ENCODE measurements at regions not wholly inside any gene's neighbourhood (a gene's known extent, or its start where the extent isn't known, plus 50 kb on each side); places are given as distances from the start of the nearest gene placed in this dataset.

DNA sequence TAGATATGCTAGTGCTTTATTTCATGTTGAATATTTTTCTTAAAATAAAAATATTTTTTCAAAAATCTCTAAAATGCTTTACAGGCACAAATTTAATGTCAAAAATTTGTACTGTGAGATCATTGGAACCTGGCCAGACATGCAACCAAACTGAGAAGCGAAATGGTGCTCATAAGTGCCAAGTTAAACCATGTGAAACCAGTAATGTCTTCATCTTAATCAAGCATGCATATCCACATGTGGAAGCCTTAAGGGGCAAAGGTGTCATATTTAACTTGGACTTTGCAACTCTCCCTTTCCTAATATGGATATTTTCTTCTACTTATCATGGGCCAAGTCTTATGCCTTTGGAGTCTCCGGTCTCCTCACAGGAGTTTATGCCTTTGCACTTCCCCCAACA lies 208.9 kb upstream of the COL8A1 start:
- H3K4me3 ChIP-seq: no peak overlapping the region
- TF ChIP-seq, protein P1, sequence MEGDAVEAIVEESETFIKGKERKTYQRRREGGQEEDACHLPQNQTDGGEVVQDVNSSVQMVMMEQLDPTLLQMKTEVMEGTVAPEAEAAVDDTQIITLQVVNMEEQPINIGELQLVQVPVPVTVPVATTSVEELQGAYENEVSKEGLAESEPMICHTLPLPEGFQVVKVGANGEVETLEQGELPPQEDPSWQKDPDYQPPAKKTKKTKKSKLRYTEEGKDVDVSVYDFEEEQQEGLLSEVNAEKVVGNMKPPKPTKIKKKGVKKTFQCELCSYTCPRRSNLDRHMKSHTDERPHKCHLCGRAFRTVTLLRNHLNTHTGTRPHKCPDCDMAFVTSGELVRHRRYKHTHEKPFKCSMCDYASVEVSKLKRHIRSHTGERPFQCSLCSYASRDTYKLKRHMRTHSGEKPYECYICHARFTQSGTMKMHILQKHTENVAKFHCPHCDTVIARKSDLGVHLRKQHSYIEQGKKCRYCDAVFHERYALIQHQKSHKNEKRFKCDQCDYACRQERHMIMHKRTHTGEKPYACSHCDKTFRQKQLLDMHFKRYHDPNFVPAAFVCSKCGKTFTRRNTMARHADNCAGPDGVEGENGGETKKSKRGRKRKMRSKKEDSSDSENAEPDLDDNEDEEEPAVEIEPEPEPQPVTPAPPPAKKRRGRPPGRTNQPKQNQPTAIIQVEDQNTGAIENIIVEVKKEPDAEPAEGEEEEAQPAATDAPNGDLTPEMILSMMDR (IDR thresholded peaks at IDR 0.05): no peak
- no peaks in the 10 kb centered on the region for H3K4me1 ChIP-seq
- H3K9me3 ChIP-seq: no peaks in the 10 kb centered on the region
- H3K27ac ChIP-seq: no peak overlapping the region
- ATAC-seq (no peak), DNase-seq (no peak)
- intact Hi-C loops (cut with DNase I): no loop called here
- H3K36me3 ChIP-seq: no peaks in the 10 kb centered on the region
- no peaks in the 10 kb centered on the region for H3K27me3 ChIP-seq (ENCODE audit: low read depth)

- TF ChIP-seq, protein P1 (IDR thresholded peaks at IDR 0.05): no peak
- Histone ChIP-seq H3K36me3 (no peaks in the 10 kb centered on the region), H3K27me3 (ENCODE audit: low read depth) (no peaks in the 10 kb centered on the region), H3K4me1 (no peaks in the 10 kb centered on the region), H3K4me3 (no peak overlapping the region), H3K27ac (no peak overlapping the region), H3K9me3 (no peaks in the 10 kb centered on the region)
- DNase-seq (no peak), ATAC-seq (no peak)
- intact Hi-C loops (cut with DNase I): no loop called here
These were observed 212.5 kb upstream of the COL8A1 start for GRCh38 chr3:99425930-99426329.

GRCh38 chr3:99419116-99419515 lies 219.3 kb upstream of the COL8A1 start:
- Histone ChIP-seq H3K27ac (no peak overlapping the region), H3K27me3 (ENCODE audit: low read depth) (no peaks in the 10 kb centered on the region), H3K4me1 (no peaks in the 10 kb centered on the region), H3K4me3 (no peak overlapping the region), H3K36me3 (no peaks in the 10 kb centered on the region), H3K9me3 (no peaks in the 10 kb centered on the region)
- ATAC-seq (no peak), DNase-seq (no peak)
- intact Hi-C loops (cut with DNase I): no loop called here
- TF ChIP-seq, protein P1 (IDR thresholded peaks at IDR 0.05): no peak

- TF ChIP-seq, protein P1 (IDR thresholded peaks at IDR 0.05): no peak
- Histone ChIP-seq H3K36me3 (no peaks in the 10 kb centered on the region), H3K27ac (no peak overlapping the region), H3K9me3 (no peaks in the 10 kb centered on the region), H3K27me3 (ENCODE audit: low read depth) (no peaks in the 10 kb centered on the region), H3K4me1 (no peaks in the 10 kb centered on the region), H3K4me3 (no peak overlapping the region)
- no peak for DNase-seq
- ATAC-seq: no peak
- intact Hi-C loops (cut with DNase I): no loop called here
These were observed 219.7 kb upstream of the COL8A1 start for GRCh38 chr3:99418709-99419108.

GRCh38 chr3:99418209-99418635 lies 220.2 kb upstream of the COL8A1 start:
- no peak for DNase-seq
- Histone ChIP-seq H3K27me3 (ENCODE audit: low read depth) (no peaks in the 10 kb centered on the region), H3K9me3 (no peaks in the 10 kb centered on the region), H3K27ac (no peak overlapping the region), H3K36me3 (no peaks in the 10 kb centered on the region), H3K4me3 (no peak overlapping the region), H3K4me1 (no peaks in the 10 kb centered on the region)
- intact Hi-C loops (cut with DNase I): no loop called here
- no peak for ATAC-seq
- TF ChIP-seq, protein P1 (IDR thresholded peaks at IDR 0.05): no peak

- TF ChIP-seq, protein P1 (IDR thresholded peaks at IDR 0.05): no peak
- no peak for ATAC-seq
- intact Hi-C loops (cut with DNase I): no loop called here
These were observed 224.9 kb upstream of the COL8A1 start for GRCh38 chr3:99413504-99413903.

More at GRCh38 chr3:99413504-99413903, 224.9 kb upstream of the COL8A1 start:
- H3K4me3 ChIP-seq: no peak overlapping the region
- H3K36me3 ChIP-seq: no peaks in the 10 kb centered on the region
- no peak for DNase-seq
- no peaks in the 10 kb centered on the region for H3K27me3 ChIP-seq (ENCODE audit: low read depth)
- H3K9me3 ChIP-seq: no peaks in the 10 kb centered on the region
- H3K27ac ChIP-seq: no peak overlapping the region
- H3K4me1 ChIP-seq: no peaks in the 10 kb centered on the region
